Activated CD4-positive, CD25-positive, alpha-beta regulatory T cell treated with anti-CD3 and anti-CD28 coated beads, Interleukin-2, amount 50 U/mL, for 72 hours (primary cell): ENCODE measurements at regions not wholly inside any gene's neighbourhood (a gene's known extent, or its start where the extent isn't known, plus 50 kb on each side); places are given as distances from the start of the nearest gene placed in this dataset.

Experiments used
- DNase-seq: peaks from one replicate; pipeline ENCODE4 v3.0.0; 2021

DNA sequence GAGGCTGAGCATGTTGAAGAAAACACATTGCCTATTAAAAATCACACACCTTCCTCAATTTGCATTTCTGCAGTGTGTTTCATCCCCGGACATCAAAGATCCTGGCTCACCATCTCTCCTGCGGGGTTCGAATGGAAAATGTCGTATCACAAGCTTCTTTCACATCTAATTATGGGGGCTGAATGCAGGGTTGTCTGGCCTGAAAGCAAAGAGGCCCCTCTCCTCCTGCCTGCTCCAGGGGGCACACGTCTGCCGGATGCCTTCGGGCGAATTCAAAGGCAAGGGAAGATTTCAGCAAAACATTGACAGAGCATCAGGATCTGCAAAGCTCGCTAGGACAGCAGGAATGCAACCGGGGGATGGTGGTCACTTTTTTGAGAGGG, 1447.7 kb downstream of the TBC1D22A start:
- DNase-seq, result no peak

- no peak for DNase-seq
Observed at GRCh38 chr22:48209473-48210197, 1447.2 kb downstream of the TBC1D22A start.

DNA sequence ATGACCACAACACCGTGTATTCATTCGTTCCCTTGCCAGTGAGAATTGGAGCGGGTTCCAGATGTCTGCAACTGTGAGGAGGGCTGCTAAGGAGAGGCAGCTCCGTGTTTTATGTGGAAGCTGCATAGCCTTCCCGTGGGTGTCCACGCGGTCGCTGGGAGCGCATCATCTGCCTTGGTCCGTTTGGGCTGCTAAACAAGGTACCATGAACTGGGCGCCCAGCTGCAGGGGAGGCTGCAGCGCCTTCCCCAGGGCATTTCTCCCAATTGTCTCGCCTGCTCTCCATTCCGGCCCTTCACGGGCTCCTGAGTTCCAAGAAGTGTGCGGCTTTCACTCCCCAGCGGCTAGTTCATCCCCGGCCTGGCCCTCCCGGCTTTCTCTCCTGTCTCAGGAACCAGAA, 1446.4 kb downstream of the TBC1D22A start:
- DNase-seq, result no peak

DNA sequence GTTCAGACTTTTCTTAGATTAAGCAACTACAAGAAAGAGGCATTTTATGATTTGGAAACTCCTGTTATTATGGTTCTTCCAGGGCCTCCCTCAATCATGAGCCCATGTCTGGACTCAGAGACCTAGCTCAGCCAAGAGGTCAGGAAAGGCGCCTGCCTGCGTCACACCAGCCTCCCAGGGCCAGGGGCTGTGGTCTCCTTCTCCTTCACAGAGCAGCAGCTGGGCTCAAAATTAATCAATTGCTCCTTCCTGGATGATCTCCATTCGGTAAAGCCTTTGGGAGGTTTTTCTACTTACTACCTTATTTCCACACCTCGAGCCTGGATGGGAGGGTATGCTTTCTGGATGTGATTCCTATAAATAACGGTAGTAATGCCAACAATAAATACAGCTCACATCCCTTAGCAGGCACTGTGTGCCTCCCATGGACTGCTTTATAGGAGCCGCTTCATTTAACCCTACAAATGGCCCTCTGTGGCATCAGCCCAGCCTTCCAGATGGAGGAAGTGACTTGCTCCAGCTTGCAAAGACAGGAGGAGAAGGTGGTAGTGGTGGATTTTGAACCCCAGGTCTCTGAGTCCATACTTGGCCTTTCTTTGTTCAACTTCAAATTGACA, 1445.6 kb downstream of the TBC1D22A start:
- DNase-seq, result no peak

DNA sequence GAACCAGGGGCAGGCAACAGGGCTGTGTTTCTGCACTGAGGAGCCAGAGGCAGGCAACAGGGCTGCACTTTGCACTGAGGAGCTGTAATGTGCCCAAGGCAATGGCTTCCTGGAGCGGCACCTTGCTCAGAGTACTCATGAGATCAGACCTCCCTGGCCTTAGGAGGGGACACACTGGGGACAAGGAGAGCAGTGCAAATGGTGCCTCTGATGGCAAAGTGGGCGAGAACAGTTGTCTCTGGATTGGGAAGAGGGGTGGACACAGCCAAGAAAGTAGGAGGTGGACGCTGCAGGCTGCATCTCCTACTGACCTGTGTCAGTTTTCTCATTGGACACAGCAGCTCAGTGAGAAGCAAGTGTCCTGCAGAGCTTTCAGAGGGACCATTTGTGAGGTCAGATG, 1443.3 kb downstream of the TBC1D22A start:
- DNase-seq, result no peak

DNA sequence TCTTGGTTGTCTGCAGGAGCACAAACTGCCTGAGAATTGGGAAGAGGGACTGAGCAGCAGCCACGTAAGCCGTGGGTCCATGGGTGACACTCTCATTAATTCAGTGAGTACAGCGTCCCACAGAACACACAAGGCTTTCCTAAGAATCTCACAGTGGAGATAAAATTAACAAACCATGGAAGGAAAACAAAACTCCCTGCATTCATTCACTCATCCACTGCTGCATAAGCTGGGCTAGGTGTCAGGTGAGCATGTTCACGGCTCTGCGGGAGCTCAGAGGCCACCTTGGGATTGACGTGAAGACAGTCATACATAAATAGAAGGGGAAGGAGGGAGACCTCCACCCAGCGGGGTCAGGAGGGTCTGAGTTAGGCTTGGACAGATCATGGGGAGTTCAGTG, 1442.7 kb downstream of the TBC1D22A start:
- no peak for DNase-seq

DNA sequence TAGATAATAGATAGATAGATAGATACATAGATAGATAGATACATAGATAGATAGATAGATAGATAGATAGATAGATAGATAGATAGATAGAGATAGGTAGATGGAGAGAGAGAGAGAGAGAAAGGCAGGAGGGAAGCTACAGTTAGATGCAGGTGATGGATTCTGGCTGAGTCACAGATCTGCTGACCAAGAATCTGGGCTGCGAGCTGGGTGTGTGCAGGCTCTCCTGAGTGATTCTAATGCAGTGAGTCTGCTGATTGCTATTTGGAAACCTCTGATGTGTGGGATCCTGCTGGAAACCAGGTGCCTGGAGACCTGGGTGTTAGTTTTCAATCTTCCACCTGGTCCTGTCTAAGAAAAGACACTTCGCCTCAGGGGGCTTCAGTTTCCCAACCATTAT, 1441.8 kb downstream of the TBC1D22A start:
- DNase-seq, result no peak

DNA sequence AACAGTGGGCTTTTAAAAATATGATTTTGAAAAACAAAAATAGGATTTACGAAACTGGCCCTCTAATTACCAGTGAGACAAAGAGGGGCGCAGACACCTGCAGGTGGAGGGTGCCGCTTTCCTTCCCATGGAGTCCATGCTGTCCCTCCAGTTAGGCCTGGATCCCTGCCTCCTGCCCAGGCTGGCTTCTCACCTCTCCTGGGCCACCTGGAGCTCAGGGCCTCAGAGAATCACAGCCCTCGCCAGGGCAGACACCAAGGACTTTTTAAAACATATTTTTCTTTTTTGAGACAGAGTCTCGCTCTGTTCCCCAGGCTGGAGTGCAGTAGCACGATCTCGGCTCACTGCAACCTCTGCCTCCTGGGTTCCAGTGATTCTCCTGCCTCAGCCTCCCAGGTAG, 1437.2 kb downstream of the TBC1D22A start:
- DNase-seq, result no peak

DNA sequence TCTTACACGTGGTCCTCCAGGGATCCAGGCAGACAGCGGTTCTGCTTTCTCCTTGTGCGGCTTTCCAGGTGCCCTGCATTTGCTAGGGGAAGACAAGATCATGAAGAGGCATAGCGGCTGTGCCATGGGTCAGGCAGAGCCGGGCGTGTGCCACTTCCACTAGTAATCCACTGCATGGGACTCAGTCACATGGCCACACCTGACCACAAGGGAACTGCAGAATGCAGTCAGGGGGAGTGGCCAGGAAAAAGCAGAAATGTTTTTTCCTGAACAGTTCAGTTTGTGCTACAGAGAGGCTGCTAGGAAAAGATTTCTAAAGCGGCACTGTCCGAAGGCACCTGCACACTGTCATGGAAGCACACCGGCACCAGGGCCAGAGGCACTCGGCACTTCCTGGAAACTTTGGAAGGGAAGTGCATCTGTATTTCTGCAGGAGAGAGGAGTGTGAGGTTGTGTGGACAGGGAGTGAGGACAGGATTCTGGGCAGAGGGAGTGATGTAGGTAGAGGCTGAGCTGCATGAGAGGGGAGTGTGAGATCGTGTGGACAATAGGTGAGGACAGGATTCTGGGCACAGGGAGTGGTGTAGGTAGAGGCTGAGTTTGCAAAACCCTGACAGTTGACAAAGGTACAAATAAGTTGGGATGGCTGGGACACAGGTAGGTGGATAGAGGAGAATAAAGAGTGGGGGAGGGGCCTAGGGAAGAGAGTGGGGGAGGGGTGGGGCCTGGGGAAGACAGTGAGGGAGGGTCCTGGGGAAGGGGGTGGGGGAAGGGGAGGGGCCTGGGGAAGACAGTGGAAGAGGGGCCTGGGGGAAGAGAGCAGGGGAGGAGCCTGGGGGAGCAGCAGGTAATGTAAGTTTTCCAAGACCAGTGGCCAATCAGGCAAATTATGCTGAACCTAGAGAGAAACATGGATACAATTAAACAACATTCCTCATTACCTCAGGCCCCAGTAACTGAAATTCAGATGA, 1436.3 kb downstream of the TBC1D22A start:
- no peak for DNase-seq

- no peak for DNase-seq
Observed at GRCh38 chr22:48197189-48197690, 1434.8 kb downstream of the TBC1D22A start.

DNA sequence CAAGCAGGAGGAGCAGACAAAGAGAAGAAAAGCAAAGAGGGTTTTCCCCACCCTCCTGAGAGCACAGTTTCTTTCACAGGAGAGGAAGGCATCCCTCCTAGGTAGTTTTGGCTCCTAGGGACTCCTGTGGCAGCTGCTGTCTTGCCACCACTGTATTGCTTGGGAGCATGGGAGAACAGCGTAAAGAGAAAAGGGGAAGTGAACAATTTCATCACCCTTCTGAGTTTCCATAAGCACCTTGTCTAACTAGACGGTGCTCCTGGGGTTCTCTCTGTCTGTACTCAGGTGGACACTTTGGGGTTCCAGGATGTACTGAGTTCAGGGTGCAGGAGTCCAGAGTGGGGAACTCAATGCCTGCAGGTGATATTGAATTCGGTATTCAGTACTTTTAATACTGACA, 1430.5 kb downstream of the TBC1D22A start:
- DNase-seq, result no peak

DNA sequence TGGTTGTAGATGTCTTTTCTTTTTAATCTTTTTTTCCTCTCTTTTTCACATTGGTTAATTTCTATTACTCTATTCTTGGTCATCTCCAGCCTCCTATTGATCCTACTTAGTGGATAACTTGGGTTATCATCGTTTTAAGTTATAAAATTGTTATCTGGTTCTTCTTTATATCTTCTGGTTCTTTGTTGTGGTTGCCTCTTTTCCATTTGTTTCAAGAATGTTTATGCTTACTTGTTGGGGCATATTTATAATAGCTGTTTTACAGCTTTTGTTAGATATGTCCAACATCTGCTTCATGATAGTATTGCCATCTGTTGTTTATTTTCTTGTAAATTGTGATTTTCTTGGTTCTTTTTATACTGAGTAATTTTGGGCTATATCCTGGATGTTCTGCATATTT, 1429.6 kb downstream of the TBC1D22A start:
- DNase-seq, result no peak

GRCh38 chr22:48188231-48188721, 1425.8 kb downstream of the TBC1D22A start:
- DNase-seq, result no peak

- DNase-seq, result no peak
Observed at GRCh38 chr22:48187356-48187755, 1424.9 kb downstream of the TBC1D22A start.

- DNase-seq, result no peak
Observed at GRCh38 chr22:48186146-48186790, 1423.8 kb downstream of the TBC1D22A start.

DNA sequence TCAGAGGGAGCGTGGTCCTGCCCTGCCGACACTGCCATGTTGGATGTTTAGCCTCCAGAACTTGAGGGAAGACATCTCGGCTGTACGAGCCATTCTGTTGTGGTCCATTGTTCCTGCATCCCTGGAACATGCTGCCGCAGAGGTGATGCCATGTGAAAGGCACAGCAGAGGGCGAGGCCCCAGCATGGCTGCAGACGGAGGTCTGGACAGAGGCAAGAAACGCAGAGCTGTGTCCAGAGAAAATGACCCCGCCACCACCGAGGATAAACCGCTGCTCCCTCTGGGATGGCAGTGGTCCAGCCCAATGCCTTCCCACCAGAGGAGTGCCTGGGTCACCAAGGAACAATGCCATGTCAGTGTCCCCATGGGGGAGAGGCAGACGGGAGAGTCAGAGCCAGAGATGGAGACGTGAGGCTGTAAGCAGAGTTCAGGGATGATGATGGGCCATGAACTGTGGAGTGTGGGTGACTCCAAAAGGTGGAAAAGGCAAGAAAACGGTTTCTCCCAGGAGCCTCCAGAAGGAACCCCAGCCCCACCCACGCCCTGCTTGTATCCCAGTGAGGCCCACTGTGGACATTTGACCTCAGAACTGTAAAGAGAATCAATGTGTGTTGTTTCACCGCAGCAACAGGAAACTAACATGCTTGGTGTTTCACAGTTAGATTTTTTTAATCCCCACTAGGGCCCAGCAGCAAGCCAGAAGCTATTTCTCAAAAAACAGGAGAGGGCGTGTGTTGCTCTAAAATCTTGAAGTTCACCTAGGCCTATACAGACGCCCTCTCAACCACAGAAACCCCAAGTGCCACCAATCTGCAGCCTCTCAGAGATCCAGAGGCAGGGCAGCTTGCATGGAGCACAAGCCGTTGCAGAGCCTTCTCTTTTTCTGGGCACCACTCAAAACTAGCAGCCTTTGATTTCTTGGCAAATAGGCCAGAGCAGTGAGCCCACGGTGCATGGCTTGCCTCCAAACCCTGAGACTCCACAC, 1422.9 kb downstream of the TBC1D22A start:
- no peak for DNase-seq

DNA sequence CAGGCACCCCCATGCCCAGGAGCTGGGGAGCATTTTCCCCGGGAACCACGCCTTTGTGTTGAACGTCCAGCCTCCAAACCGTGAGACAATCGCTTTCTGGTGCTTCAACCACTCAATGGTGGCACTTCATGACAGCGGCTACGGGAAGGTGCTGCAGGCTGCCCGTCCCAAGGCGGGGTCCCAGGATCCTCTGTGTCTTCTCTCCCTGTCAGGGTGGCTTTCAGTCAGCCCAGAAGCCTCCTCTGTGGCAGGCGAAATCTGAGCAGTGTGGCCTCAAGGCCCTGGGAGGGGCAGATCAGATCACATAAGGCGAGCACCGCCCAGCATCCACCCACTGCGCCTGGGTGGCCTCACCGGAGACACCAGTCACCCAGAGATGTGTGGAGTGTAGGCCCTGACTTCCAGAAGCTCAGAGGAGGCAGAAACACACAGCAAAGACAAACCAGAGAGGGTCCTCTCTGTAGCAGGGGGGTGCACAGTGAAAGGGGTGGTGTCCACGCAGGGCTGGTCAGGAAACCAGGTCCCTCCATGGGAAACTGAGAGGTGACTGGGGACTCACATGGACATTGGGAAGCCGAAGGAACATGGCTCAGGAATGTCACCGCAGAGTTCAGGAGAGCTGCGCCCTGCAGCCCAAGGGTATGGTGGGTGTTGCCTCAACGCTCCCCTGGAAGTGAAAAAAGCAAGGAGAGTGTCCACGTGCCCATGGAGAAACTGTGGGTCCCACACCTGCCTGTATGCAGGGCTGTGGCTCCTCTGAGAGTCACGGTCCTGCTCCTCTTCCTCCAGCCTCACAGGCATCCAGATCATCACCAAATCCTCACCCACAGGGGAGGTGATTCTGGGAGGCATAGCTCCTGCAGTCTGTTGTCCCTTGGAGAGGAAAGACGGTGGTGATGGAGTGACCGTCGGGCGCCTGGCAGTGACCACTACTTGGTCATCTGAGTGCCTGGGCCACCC, 1420.7 kb downstream of the TBC1D22A start:
- DNase-seq, result no peak

- DNase-seq, result no peak
Observed at GRCh38 chr22:48182031-48182430, 1419.6 kb downstream of the TBC1D22A start.

GRCh38 chr22:48181263-48181955, 1419.0 kb downstream of the TBC1D22A start:
- no peak for DNase-seq

DNA sequence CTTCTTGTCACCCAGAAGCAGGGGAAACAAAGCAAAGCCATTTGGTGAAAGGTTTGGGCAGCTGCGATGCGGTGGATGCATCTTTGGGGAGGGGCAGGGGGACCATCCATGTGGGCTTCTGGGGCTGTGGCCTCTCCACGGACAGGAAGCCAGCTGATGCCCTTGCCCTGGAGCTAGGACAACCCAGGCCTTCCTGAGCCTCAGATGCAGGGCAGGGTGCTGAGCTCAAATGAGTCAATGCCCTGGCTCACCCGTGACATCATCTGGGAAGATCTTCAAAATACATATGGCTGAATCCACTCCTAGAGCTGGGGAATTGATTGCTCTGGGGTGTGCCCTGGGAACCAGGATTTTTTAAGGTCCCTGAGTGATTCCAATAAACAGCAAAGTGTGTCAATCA, 1418.2 kb downstream of the TBC1D22A start:
- no peak for DNase-seq
